ENCODE measurements at regions not wholly inside any gene's neighbourhood (a gene's known extent, or its start where the extent isn't known, plus 50 kb on each side); places are given as distances from the start of the nearest gene placed in this dataset.

DNA sequence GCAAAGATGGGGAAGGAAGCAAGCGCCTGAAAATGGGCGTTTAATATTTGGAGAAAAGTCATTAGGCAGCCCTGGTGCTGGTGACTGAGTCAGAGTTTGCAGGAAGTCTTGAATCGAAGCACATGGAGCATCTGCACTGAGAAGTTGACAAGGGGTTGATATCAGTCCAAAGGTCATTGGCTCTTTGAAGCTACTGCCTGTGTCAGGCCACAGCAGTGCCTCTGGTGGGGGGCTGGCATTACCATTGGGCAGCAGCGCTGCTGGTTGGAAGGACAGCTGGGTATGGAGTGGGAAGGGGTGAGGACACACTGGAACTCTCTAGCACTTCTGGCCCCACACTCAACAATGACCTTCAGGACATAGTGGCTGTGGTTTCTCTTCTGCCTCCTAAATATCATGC lies 150.4 kb upstream of the ERCC6L2 start:
- TF ChIP-seq ZNF529 (tag by site-specific recombination; IDR thresholded peaks at IDR 0.05; ENCODE audit: insufficient replicate concordance) (no peak), ZNF350 (tag by site-specific recombination; IDR thresholded peaks at IDR 0.05) (no peak), ZNF670 (tag by site-specific recombination; IDR thresholded peaks at IDR 0.05; ENCODE audit: low read depth) (no peak), ZBTB1 (tag by site-specific recombination; IDR thresholded peaks at IDR 0.05) (no peak), KLF10 (tag by site-specific recombination; IDR thresholded peaks at IDR 0.05) (no peak), TCF7L2 (IDR thresholded peaks at IDR 0.05; ENCODE audit: borderline replicate concordance, low read depth, low read length) (no peak), ZNF629 (tag by site-specific recombination; IDR thresholded peaks at IDR 0.05) (no peak)
- TF ChIP-seq, protein P1, sequence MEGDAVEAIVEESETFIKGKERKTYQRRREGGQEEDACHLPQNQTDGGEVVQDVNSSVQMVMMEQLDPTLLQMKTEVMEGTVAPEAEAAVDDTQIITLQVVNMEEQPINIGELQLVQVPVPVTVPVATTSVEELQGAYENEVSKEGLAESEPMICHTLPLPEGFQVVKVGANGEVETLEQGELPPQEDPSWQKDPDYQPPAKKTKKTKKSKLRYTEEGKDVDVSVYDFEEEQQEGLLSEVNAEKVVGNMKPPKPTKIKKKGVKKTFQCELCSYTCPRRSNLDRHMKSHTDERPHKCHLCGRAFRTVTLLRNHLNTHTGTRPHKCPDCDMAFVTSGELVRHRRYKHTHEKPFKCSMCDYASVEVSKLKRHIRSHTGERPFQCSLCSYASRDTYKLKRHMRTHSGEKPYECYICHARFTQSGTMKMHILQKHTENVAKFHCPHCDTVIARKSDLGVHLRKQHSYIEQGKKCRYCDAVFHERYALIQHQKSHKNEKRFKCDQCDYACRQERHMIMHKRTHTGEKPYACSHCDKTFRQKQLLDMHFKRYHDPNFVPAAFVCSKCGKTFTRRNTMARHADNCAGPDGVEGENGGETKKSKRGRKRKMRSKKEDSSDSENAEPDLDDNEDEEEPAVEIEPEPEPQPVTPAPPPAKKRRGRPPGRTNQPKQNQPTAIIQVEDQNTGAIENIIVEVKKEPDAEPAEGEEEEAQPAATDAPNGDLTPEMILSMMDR (tag by site-specific recombination; IDR thresholded peaks at IDR 0.05): no peak
- TF ChIP-seq, protein P2, sequence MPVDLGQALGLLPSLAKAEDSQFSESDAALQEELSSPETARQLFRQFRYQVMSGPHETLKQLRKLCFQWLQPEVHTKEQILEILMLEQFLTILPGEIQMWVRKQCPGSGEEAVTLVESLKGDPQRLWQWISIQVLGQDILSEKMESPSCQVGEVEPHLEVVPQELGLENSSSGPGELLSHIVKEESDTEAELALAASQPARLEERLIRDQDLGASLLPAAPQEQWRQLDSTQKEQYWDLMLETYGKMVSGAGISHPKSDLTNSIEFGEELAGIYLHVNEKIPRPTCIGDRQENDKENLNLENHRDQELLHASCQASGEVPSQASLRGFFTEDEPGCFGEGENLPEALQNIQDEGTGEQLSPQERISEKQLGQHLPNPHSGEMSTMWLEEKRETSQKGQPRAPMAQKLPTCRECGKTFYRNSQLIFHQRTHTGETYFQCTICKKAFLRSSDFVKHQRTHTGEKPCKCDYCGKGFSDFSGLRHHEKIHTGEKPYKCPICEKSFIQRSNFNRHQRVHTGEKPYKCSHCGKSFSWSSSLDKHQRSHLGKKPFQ (tag by site-specific recombination; IDR thresholded peaks at IDR 0.05): no peak
